ENCODE measurements at regions not wholly inside any gene's neighbourhood (a gene's known extent, or its start where the extent isn't known, plus 50 kb on each side); places are given as distances from the start of the nearest gene placed in this dataset.
"Not testable (repeated sequence)": the region's sequence is repeated elsewhere in the genome, so short reads cannot be mapped to it uniquely, and the experiment has no call there.

GRCh38 chr9:62844681-62845185 lies 1654.9 kb downstream of the SPATA31A7 start:
- H4K20me1 ChIP-seq (ENCODE audit: insufficient read depth, low read length); H3K56ac ChIP-seq (ENCODE audit: extremely low read depth, insufficient read depth, low read length); H2BK120ac ChIP-seq (ENCODE audit: low read depth, low read length); dilution Hi-C loops (cut with HindIII; ENCODE audit: low sequenced_read_pairs, unreplicated experiment); POLR2A ChIA-PET (ENCODE audit: unreplicated experiment); H3K9ac ChIP-seq (ENCODE audit: low read depth, low read length); H2BK20ac ChIP-seq (ENCODE audit: low read depth, low read length); BruUV-seq (replicated peaks); H3K27ac ChIP-seq (ENCODE audit: insufficient read depth, low read length); H2AK5ac ChIP-seq (ENCODE audit: low read depth, low read length); CTCF ChIA-PET; H3K14ac ChIP-seq (replicated peaks; ENCODE audit: low read depth, low read length); H3K79me1 ChIP-seq (ENCODE audit: low read depth in 1 of 2, low read length in 2 of 2); H3K4me2 ChIP-seq (ENCODE audit: low read depth, low read length); intact Hi-C loops (cut with micrococcal nuclease); H3K4me1 ChIP-seq (ENCODE audit: control insufficient read depth, insufficient read depth, low read length); DNase-seq; H3K27me3 ChIP-seq (ENCODE audit: control insufficient read depth, insufficient read depth, low read length); in situ Hi-C loops (cut with MboI; ENCODE audit: low sequenced_read_pairs); H3K9me3 ChIP-seq (ENCODE audit: control insufficient read depth, insufficient read depth, low read length); H4K5ac ChIP-seq (ENCODE audit: low read depth, low read length); H3K4me3 ChIP-seq (ENCODE audit: insufficient read depth, low read depth, low read length); H2AK9ac ChIP-seq (replicated peaks; ENCODE audit: low read depth, low read length, poor library complexity); H3K36me3 ChIP-seq (ENCODE audit: control insufficient read depth, insufficient read depth, low read length); H2AFZ ChIP-seq (replicated peaks; ENCODE audit: low read length, poor library complexity); H2BK15ac ChIP-seq (ENCODE audit: low read depth, low read length); H3K23ac ChIP-seq (ENCODE audit: low read depth, low read length); H3K9me1 ChIP-seq (ENCODE audit: insufficient read depth, low read length); H4K8ac ChIP-seq (ENCODE audit: low read depth in 2 of 2, low read length in 2 of 2); H4K91ac ChIP-seq (ENCODE audit: insufficient read depth, low read depth, low read length); H3K4ac ChIP-seq (ENCODE audit: low read depth, low read length); H2BK5ac ChIP-seq (ENCODE audit: low read depth, low read length, poor library complexity, severe bottlenecking); H3K18ac ChIP-seq (ENCODE audit: low read depth, low read length): not testable (repeated sequence)
- ATAC-seq (ENCODE audit: low read depth), result 0 out of 2 replicates have a peak, but pooled peaks have one; percentile 14
- WGBS, 2 experiments (ENCODE audit: extremely low coverage in 2 of 2, insufficient read length in 1 of 2), result 0% methylated on average over 1 of the region's 27 CpGs; no CpG with 5 or more reads in 1 of the 2 experiments

DNA sequence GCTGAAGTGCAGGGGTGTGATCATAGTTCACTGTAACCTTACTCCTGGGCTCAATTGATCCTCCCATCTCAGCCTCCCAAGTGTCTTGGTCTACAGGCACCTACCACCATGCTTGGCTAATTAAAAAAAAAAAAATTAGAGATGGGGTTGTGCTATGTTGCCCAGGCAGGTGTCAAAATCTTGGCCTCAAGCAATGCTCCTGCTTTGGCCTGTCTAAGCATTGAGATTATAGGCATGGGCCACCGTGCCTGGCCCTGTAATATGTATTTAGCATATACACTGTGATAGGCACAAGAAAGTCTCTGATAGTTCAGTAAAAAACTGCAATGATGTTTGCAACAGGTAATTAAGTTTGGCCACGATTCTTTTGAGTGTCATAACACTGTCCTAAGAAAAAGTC lies 1658.4 kb downstream of the SPATA31A7 start:
- H3K9me1 ChIP-seq (ENCODE audit: insufficient read depth, low read length); H3K4ac ChIP-seq (ENCODE audit: low read depth, low read length); H3K14ac ChIP-seq (replicated peaks; ENCODE audit: low read depth, low read length); ATAC-seq (ENCODE audit: low read depth); H4K8ac ChIP-seq (ENCODE audit: low read depth in 2 of 2, low read length in 2 of 2); H3K23ac ChIP-seq (ENCODE audit: low read depth, low read length); POLR2A ChIA-PET (ENCODE audit: unreplicated experiment); DNase-seq; H4K20me1 ChIP-seq (ENCODE audit: insufficient read depth, low read length); H3K9ac ChIP-seq (ENCODE audit: low read depth, low read length); dilution Hi-C loops (cut with HindIII; ENCODE audit: low sequenced_read_pairs, unreplicated experiment); BruUV-seq (replicated peaks); CTCF ChIA-PET; intact Hi-C loops (cut with micrococcal nuclease); H3K56ac ChIP-seq (ENCODE audit: extremely low read depth, insufficient read depth, low read length); H3K4me1 ChIP-seq (ENCODE audit: control insufficient read depth, insufficient read depth, low read length); H3K27me3 ChIP-seq (ENCODE audit: control insufficient read depth, insufficient read depth, low read length); H2BK15ac ChIP-seq (ENCODE audit: low read depth, low read length); H3K18ac ChIP-seq (ENCODE audit: low read depth, low read length); H2AFZ ChIP-seq (replicated peaks; ENCODE audit: low read length, poor library complexity); H2BK5ac ChIP-seq (ENCODE audit: low read depth, low read length, poor library complexity, severe bottlenecking); H3K27ac ChIP-seq (ENCODE audit: insufficient read depth, low read length); H2BK120ac ChIP-seq (ENCODE audit: low read depth, low read length); H2BK20ac ChIP-seq (ENCODE audit: low read depth, low read length); H4K91ac ChIP-seq (ENCODE audit: insufficient read depth, low read depth, low read length); H3K79me1 ChIP-seq (ENCODE audit: low read depth in 1 of 2, low read length in 2 of 2); H3K4me2 ChIP-seq (ENCODE audit: low read depth, low read length); in situ Hi-C loops (cut with MboI; ENCODE audit: low sequenced_read_pairs); H3K4me3 ChIP-seq (ENCODE audit: insufficient read depth, low read depth, low read length); H2AK9ac ChIP-seq (replicated peaks; ENCODE audit: low read depth, low read length, poor library complexity); H3K9me3 ChIP-seq (ENCODE audit: control insufficient read depth, insufficient read depth, low read length); H2AK5ac ChIP-seq (ENCODE audit: low read depth, low read length); H4K5ac ChIP-seq (ENCODE audit: low read depth, low read length); H3K36me3 ChIP-seq (ENCODE audit: control insufficient read depth, insufficient read depth, low read length): not testable (repeated sequence)
- WGBS, 2 experiments (ENCODE audit: extremely low coverage in 2 of 2, insufficient read length in 1 of 2), result no CpG with 5 or more reads among the region's 2 CpGs

Measured in IMR-90 (cell line).